Stimulated activated naive CD8-positive, alpha-beta T cell treated with anti-CD3 and anti-CD28 coated beads, Interleukin-15, Interleukin-2, amounts not matched to agents 100 U/mL and 50 U/mL, for 24 hours (primary cell): ENCODE measurements at regions not wholly inside any gene's neighbourhood (a gene's known extent, or its start where the extent isn't known, plus 50 kb on each side); places are given as distances from the start of the nearest gene placed in this dataset.
"Not testable (repeated sequence)": the region's sequence is repeated elsewhere in the genome, so short reads cannot be mapped to it uniquely, and the experiment has no call there.

Experiments used
- ATAC-seq: fragments of 150-1000 bp; cut with Tn5 transposase; one replicate; pipeline ENCODE4 v1.10.0; 2021
- DNase-seq: peaks from one replicate; pipeline ENCODE4 v3.0.0; 2021

DNA sequence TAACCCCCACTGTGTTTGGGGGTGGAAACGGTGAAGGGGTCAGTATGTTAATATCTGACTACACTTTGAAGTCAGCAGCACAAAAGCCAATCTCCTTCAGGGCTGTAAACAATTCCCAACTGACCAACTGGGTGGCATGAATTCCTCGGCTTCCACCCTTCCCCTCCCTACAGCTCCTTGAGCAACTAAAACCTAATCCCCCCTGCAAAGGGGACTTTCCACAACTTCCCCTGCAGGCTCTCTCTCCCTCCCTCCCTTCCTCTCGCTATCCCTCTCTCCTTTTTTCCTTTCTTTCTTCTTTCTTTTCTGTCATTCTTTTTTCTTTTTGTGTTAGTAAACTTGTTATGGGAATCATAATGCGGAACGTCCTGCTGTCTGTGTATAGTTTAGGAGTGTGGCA lies 65.1 kb upstream of the PTCH1 start:
- ATAC-seq (no peak), DNase-seq (no peak)

DNA sequence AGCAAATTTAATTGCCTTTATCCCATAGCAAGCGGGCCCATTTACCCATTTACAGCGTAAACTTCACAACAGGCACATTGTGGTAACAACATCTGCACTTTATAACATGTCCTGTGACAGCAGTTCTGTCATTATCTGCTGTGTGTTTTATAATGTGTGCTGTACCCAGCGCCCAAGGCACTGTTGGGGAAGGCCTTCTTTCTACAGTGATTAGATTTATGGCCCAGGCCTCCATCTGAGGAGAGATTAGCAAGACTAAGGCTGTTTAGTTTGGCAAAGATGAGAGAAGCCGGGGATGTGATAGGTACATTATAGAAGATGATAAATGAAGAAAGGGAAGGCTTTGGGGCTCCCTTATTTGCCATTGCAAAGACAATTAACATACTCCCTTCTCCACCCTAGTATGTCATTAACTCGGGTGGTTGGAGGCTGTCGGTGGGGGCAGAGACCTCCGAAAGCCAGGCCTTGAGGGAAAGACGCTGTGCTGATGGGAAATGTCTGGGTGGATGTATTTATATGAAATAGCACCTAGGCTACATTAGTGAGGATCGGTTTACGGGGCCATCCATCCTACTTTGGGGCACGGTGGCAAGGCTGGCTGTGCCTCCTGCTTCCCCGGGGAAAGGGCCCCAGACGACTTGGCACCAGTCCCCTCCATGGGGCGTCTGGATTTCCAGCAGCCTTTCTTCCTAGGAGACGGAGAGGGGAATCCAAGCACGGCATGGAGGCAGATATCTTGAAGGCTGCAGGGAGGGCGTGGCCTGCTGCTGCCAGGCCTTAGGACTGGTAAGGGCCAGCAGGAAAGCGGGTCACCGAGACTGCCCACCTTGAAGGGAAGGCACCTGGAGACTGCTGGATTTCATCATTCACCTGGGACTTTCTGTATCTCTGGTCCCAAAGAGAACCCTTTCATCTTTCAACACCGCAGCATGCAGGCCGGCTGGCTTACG lies 64.3 kb upstream of the PTCH1 start:
- ATAC-seq (no peak), DNase-seq (no peak)

GRCh38 chr9:95574866-95575553 lies 58.2 kb upstream of the PTCH1 start:
- ATAC-seq, result no peak

DNA sequence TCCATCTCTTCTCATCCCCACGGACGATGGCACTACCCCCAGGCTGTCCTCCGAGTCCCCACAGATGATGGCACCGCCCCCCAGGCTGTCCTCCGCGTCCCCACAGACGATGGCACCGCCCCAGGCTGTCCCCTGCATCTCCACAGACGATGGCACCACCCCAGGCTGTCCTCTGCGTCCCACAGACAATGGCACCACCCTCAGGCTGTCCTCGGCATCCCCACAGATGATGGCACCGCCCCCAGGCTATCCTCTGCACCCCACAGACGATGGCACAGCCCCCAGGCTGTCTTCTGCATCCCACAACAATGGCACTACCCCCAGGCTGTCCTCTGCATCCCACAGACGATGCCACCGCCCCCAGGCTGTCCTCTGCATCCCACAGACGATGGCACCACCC lies 57.4 kb upstream of the PTCH1 start:
- DNase-seq, result peak; percentile 8
- no peak for ATAC-seq

More at GRCh38 chr9:95574866-95575553, 58.2 kb upstream of the PTCH1 start:
- no peak for DNase-seq

DNA sequence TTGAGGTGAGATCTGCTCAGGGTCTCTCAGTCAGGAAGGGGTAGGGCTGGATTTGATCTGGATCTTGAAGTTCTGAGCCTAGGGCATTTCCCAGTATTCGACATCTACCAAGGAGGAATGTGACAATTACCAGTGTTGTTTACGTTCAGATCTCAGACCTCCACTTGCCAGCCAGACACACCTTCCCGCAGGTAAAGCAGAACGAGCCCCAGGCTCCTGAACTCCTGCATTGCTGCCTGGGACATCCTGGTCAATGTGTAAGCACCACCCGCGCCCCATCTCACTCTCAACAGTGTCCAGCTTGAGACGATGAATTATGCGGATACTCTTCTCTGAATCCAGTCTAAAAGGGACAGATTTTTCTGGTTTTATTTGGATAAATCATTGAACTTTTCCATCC lies 56.7 kb upstream of the PTCH1 start:
- ATAC-seq (no peak), DNase-seq (no peak)

GRCh38 chr9:95572381-95573151 lies 55.8 kb upstream of the PTCH1 start:
- DNase-seq, result no peak
- ATAC-seq, result no peak

DNA sequence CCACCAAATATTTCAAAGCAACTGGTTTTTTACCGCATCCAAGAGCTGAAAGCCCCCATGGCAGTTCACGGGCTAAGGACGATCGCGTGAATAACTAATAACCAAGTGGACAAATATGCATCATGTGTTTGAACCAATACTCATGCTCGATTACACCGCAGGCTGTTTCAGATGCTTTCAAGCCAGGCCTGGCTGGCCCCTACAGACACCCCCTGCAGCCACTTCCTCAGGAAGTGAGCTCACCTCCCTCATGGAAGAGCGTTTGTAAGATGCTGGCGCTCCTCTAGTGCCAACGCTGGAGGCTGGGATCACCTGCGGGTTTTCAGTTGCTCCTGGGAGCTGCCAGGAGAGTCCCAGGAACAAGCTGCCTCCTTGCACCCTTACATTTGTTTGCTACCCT lies 53.9 kb upstream of the PTCH1 start:
- DNase-seq, result peak; percentile 9
- ATAC-seq, result no peak

- DNase-seq (no peak), ATAC-seq (no peak)
Observed at GRCh38 chr9:95570150-95570549, 53.4 kb upstream of the PTCH1 start.

GRCh38 chr9:95568735-95569134 lies 52.0 kb upstream of the PTCH1 start:
- DNase-seq, ATAC-seq: not testable (repeated sequence)
